Adrenal gland (tissue), 9 donors: ENCODE measurements at regions not wholly inside any gene's neighbourhood (a gene's known extent, or its start where the extent isn't known, plus 50 kb on each side); places are given as distances from the start of the nearest gene placed in this dataset.

Source experiments
- DNase-seq, 7 donors: peaks; one replicate each; pipeline ENCODE4 v3.0.0-alpha.2; 2019 to 2020
- H3K27ac ChIP-seq, 5 donors: fragments of 200-600 bp; sonication (generic) in 4 of 5; 1 replicate in 3 of 5; 2 replicates in 2 of 5; pipeline versions ENCODE4 v1.5.1 to v1.8.0; 2016 to 2020; ENCODE audit warnings: mild to moderate bottlenecking in 1 of 5
- H3K27me3 ChIP-seq: fragments of 200-600 bp; 2 replicates; pipeline ENCODE4 v1.8.0; 2021
- H3K36me3 ChIP-seq, 2 donors: fragments of 200-600 bp; replicated peaks in 1 of 2; 1 replicate in 1 of 2; 2 replicates in 1 of 2; pipeline versions ENCODE4 v1.5.1 to v1.8.0; 2018 to 2022
- H3K4me1 ChIP-seq, 2 donors: fragments of 200-600 bp; replicated peaks in 1 of 2; 1 replicate in 1 of 2; 2 replicates in 1 of 2; pipeline versions ENCODE4 v1.5.1 to v1.8.0; 2018 to 2021
- H3K4me3 ChIP-seq, 4 donors: fragments of 200-600 bp; sonication (generic) in 3 of 4; one replicate each; pipeline ENCODE4 v1.5.1; 2016 to 2018
- H3K9me3 ChIP-seq, 3 donors: fragments of 200-600 bp; sonication (generic) in 1 of 3; replicated peaks in 1 of 3; 1 replicate in 2 of 3; 2 replicates in 1 of 3; pipeline versions ENCODE4 v1.5.1 to v1.8.0; 2016 to 2021
- POLR2A ChIP-seq, 2 donors: fragments of 450-650 bp; IDR thresholded peaks; one replicate each; pipeline ENCODE4 v1.6.1; 2017; ENCODE audit warnings: antibody characterized with exemption in 2 of 2, mild to moderate bottlenecking in 2 of 2, moderate library complexity in 1 of 2
- WGBS, 4 donors: extraction: QIAGEN DNeasy Blood & Tissue Kit in 2 of 4; methylation state at CpG; one replicate each; pipeline versions ENCODE4 v1.1.5 to v1.1.7; 2013 to 2017; 5-methylcytosine and 5-hydroxymethylcytosine counted together
- intact Hi-C, 2 donors: fragments of 100-400 bp; cut with DNase I; formaldehyde crosslinking; loops; one replicate each; pipeline versions ENCODE4 v1.14.1 to v1.15.0; 2022 to 2023
- TF ChIP-seq, protein P1 (sequence below), 6 experiments: fragments of 450-650 bp in 4 of 6; fragments of 200-600 bp in 2 of 6; sonication (generic) in 1 of 6; IDR thresholded peaks; 1 replicate in 5 of 6; 2 replicates in 1 of 6; pipeline versions ENCODE4 v1.5.1 to v1.8.0; 2016 to 2021; ENCODE audit warnings: antibody characterized with exemption in 6 of 6, mild to moderate bottlenecking in 2 of 6, moderate library complexity in 1 of 6
- donor health status: healthy with polysubstance abuse.
- donor health status: Bipolar disorder and iron deficiency.
- donor health status: DM: yes; HTN: yes; CAD: no.
- donor health status: DM: no; HTN: no; CAD: no.
- donor health status: DM: no; HTN: no; CAD: no.

DNA sequence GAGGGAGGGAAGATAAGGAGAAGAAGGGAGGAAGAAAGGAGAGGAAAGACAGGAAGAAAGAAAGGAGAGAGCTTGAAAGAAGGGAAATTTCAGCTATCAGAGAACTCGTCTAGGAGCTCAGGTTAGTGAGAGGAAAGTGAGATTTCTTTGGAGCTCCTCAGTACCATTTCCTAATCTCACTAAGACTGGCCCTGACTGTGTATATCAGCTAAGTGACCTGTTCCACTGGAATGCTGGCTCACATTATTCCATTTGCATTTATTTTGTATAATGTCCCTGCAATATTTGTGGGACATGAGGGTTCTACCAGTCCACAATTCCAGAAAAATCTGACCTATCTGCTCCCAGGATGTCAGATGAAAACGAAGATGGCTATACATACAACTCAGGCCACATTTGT, 114.7 kb upstream of the CELF2 start:
- H3K4me3 ChIP-seq, result no peak overlapping the region
- intact Hi-C loops, result no loop called here
- WGBS, 4 donors, result 66 to 86% (median 70%) methylated on average over 2 of the region's 2 CpGs
- H3K27ac ChIP-seq, result no peak overlapping the region
- no peak for DNase-seq
- TF ChIP-seq POLR2A (IDR thresholded peaks at IDR 0.05), result no peak
- TF ChIP-seq, protein P1, sequence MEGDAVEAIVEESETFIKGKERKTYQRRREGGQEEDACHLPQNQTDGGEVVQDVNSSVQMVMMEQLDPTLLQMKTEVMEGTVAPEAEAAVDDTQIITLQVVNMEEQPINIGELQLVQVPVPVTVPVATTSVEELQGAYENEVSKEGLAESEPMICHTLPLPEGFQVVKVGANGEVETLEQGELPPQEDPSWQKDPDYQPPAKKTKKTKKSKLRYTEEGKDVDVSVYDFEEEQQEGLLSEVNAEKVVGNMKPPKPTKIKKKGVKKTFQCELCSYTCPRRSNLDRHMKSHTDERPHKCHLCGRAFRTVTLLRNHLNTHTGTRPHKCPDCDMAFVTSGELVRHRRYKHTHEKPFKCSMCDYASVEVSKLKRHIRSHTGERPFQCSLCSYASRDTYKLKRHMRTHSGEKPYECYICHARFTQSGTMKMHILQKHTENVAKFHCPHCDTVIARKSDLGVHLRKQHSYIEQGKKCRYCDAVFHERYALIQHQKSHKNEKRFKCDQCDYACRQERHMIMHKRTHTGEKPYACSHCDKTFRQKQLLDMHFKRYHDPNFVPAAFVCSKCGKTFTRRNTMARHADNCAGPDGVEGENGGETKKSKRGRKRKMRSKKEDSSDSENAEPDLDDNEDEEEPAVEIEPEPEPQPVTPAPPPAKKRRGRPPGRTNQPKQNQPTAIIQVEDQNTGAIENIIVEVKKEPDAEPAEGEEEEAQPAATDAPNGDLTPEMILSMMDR (IDR thresholded peaks at IDR 0.05), result no peak
- no peaks in the 10 kb centered on the region for H3K4me1 ChIP-seq
- H3K27me3 ChIP-seq, result no peaks in the 10 kb centered on the region
- H3K36me3 ChIP-seq, result no peaks in the 10 kb centered on the region
- H3K9me3 ChIP-seq, result no peaks in the 10 kb centered on the region

DNA sequence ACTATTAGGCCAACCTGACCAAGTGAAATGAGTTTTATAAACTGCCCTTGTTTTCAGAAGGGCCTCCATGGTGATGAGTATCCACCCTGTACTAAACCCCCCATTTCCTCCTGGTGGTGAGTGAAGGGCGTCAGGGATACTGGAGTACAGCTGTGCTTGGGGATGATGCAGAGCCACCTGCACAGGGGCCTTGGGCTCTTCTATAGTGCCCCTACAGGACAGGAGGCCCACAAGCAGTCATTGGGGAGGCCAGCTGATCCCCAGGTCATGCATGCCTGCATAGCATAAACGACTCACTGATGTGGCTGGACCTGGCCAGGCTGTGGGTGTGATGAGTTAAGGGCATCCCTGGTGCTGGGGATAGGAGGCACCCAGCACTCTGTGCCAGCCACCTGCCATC, 114.1 kb upstream of the CELF2 start:
- Histone ChIP-seq H3K4me3 (no peak overlapping the region), H3K27me3 (no peaks in the 10 kb centered on the region), H3K4me1 (no peaks in the 10 kb centered on the region), H3K9me3 (no peaks in the 10 kb centered on the region), H3K27ac (no peak overlapping the region), H3K36me3 (no peaks in the 10 kb centered on the region)
- TF ChIP-seq, protein P1 (IDR thresholded peaks at IDR 0.05), result no peak
- TF ChIP-seq POLR2A (IDR thresholded peaks at IDR 0.05), result no peak
- 81 to 100% (median 91%) methylated on average over 1 to 2 of the region's 2 CpGs for WGBS, 4 donors
- intact Hi-C loops, result no loop called here
- DNase-seq, result no peak

DNA sequence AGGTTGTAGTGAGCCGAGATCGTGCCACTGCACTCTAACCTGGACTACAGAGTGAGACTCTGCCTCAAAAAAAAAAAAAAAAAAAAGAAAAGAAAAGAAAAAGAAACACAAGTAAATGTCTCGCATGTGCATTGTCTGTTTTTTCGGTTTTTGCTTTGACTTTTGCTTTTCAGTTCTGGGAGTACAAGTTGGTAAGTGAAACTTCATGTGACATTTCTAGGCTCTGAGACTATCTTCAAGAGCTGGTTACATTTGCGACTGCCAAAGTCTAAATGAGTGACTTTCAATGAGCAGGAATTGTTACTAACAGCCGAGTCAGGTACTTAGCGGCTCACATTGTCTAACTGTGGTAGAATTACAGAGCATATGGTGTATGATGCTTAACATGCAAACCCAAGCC, 107.0 kb upstream of the CELF2 start:
- no peak for DNase-seq
- WGBS, 4 donors, result 88 to 97% (median 92%) methylated on average over 5 to 7 of the region's 7 CpGs
- no peak overlapping the region for H3K27ac ChIP-seq
- no peaks in the 10 kb centered on the region for H3K9me3 ChIP-seq
- no peaks in the 10 kb centered on the region for H3K4me1 ChIP-seq
- TF ChIP-seq, protein P1 (IDR thresholded peaks at IDR 0.05), result no peak
- no peak for TF ChIP-seq POLR2A (IDR thresholded peaks at IDR 0.05)
- H3K27me3 ChIP-seq, result no peaks in the 10 kb centered on the region
- intact Hi-C loops, result no loop called here
- no peak overlapping the region for H3K4me3 ChIP-seq
- H3K36me3 ChIP-seq, result no peaks in the 10 kb centered on the region

DNA sequence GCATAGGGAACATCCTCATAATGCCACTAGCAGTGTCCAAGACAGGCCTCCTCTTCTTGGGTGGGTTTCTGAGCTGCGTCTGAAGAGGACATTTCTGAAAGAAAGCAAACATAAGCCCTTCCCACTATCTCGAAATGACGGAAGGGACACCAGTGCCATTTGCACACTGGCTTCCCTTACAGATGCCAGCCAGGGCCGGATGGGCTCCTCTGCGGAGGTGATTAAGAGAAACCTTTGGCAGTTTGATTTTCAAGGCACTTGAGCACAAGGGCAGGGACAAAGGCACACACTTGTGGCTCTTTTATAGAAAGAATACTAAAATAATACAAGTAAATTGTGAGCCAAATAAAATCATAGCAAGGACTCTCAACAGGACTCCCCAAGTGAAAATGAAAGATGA, 106.6 kb upstream of the CELF2 start:
- Histone ChIP-seq H3K27me3 (no peaks in the 10 kb centered on the region), H3K4me3 (no peak overlapping the region), H3K9me3 (no peaks in the 10 kb centered on the region), H3K36me3 (no peaks in the 10 kb centered on the region), H3K27ac (peak overlapping the region in 2 of 5 donors; percentile 23 to 62), H3K4me1 (no peaks in the 10 kb centered on the region)
- 81 to 92% (median 86%) methylated on average over 5 of the region's 5 CpGs for WGBS, 4 donors
- intact Hi-C loops, result no loop called here
- no peak for TF ChIP-seq POLR2A (IDR thresholded peaks at IDR 0.05)
- TF ChIP-seq, protein P1 (IDR thresholded peaks at IDR 0.05), result no peak
- DNase-seq, result no peak
